Neural progenitor cell (in vitro differentiated cells): ENCODE measurements at regions not wholly inside any gene's neighbourhood (a gene's known extent, or its start where the extent isn't known, plus 50 kb on each side); places are given as distances from the start of the nearest gene placed in this dataset.

Source experiments
- DNase-seq: peaks from one replicate; pipeline ENCODE4 v3.0.0-alpha.2; 2016; ENCODE audit warnings: low spot score
- H2AFZ ChIP-seq: fragments of 200-600 bp; sonication (generic); replicated peaks from 2 replicates; pipeline ENCODE4 v1.6.1; 2016; ENCODE audit warnings: antibody characterized with exemption
- H3F3A ChIP-seq: fragments of 200-600 bp; sonication (generic); 2 replicates; pipeline ENCODE4 v1.6.1; 2016; ENCODE audit warnings: antibody characterized with exemption, low read depth
- H3K27ac ChIP-seq: fragments of 200-600 bp; sonication (generic); 2 replicates; pipeline ENCODE4 v1.5.1; 2016; ENCODE audit warnings: mild to moderate bottlenecking
- H3K27me3 ChIP-seq: fragments of 200-600 bp; sonication (generic); 2 replicates; pipeline ENCODE4 v1.6.1; 2016; ENCODE audit warnings: mild to moderate bottlenecking, moderate library complexity
- H3K36me3 ChIP-seq: fragments of 200-600 bp; sonication (generic); 2 replicates; pipeline ENCODE4 v1.5.1; 2016
- H3K4me1 ChIP-seq: fragments of 200-600 bp; sonication (generic); 2 replicates; pipeline ENCODE4 v1.6.1; 2016; ENCODE audit warnings: mixed run types
- H3K4me2 ChIP-seq: fragments of 200-600 bp; sonication (generic); 2 replicates; pipeline ENCODE4 v1.6.1; 2016
- H3K4me3 ChIP-seq: fragments of 200-600 bp; sonication (generic); 2 replicates; pipeline ENCODE4 v1.5.1; 2016
- H3K79me2 ChIP-seq: fragments of 200-600 bp; sonication (generic); 2 replicates; pipeline ENCODE4 v1.6.1; 2016; ENCODE audit warnings: low read depth
- H3K9ac ChIP-seq: fragments of 200-600 bp; sonication (generic); 2 replicates; pipeline ENCODE4 v1.6.1; 2016
- H3K9me3 ChIP-seq: fragments of 200-600 bp; sonication (generic); 2 replicates; pipeline ENCODE4 v1.5.1; 2016; ENCODE audit warnings: low read depth
- H4K20me1 ChIP-seq: fragments of 200-600 bp; sonication (generic); 2 replicates; pipeline ENCODE4 v1.6.1; 2016; ENCODE audit warnings: low read depth
- H3K27ac Mint-ChIP-seq: 3 replicates; pipeline ENCODE4 v1.8.0; 2021; ENCODE audit warnings: mixed read lengths
- H3K27me3 Mint-ChIP-seq: 2 replicates; pipeline ENCODE4 v1.8.0; 2022; ENCODE audit warnings: low read depth, mild to moderate bottlenecking, inconsistent platforms, moderate library complexity, mixed read lengths; ENCODE audit not compliant: insufficient read depth
- H3K36me3 Mint-ChIP-seq: 3 replicates; pipeline ENCODE4 v1.8.0; 2021; ENCODE audit warnings: mixed read lengths
- H3K4me1 Mint-ChIP-seq: 3 replicates; pipeline ENCODE4 v1.8.0; 2021; ENCODE audit warnings: mixed read lengths
- H3K4me3 Mint-ChIP-seq: 3 replicates; pipeline ENCODE4 v1.8.0; 2021; ENCODE audit warnings: mild to moderate bottlenecking, moderate library complexity, mixed read lengths
- H3K9me3 Mint-ChIP-seq: 3 replicates; pipeline ENCODE4 v1.8.0; 2020; ENCODE audit warnings: mixed read lengths
- CTCF ChIP-seq: fragments of 200-600 bp; sonication (generic); IDR thresholded peaks from 2 replicates; pipeline ENCODE4 v1.5.1; 2017; ENCODE audit warnings: antibody characterized with exemption, mild to moderate bottlenecking
- EZH2 ChIP-seq: fragments of 200-600 bp; sonication (generic); IDR thresholded peaks from 2 replicates; pipeline ENCODE4 v1.6.1; 2017; ENCODE audit warnings: antibody characterized with exemption, mild to moderate bottlenecking, moderate library complexity
- EZH2phosphoT487 ChIP-seq: fragments of 200-600 bp; sonication (generic); IDR thresholded peaks from 2 replicates; pipeline ENCODE4 v1.6.1; 2017; ENCODE audit warnings: antibody characterized with exemption

GRCh38 chr13:39159846-39160370, 121.7 kb downstream of the NHLRC3 start:
- Histone ChIP-seq H3K79me2 (no peaks in the 10 kb centered on the region), H3K4me3 (no peak overlapping the region), H3F3A (no peaks in the 10 kb centered on the region), H3K9me3 (no peaks in the 10 kb centered on the region), H3K9ac (no peak overlapping the region), H3K27me3 (no peaks in the 10 kb centered on the region), H4K20me1 (no peaks in the 10 kb centered on the region), H2AFZ (peak overlapping the region; percentile 4), H3K4me1 (no peaks in the 10 kb centered on the region), H3K4me2 (no peak overlapping the region), H3K27ac (no peak overlapping the region), H3K36me3 (no peaks in the 10 kb centered on the region)
- Mint-ChIP-seq H3K36me3 (no peaks in the 10 kb centered on the region), H3K4me1 (peaks cover 11% of the 10 kb centered on the region), H3K4me3 (no peak overlapping the region), H3K27ac (no peak overlapping the region), H3K9me3 (no peaks in the 10 kb centered on the region), H3K27me3 (no peaks in the 10 kb centered on the region)
- DNase-seq, result no peak
- TF ChIP-seq EZH2 (no peak), CTCF (no peak), EZH2phosphoT487 (no peak)

- no peak overlapping the region for H2AFZ ChIP-seq
- no peaks in the 10 kb centered on the region for H3K9me3 Mint-ChIP-seq
These were observed 128.8 kb downstream of the NHLRC3 start for GRCh38 chr13:39167018-39167417.

GRCh38 chr13:39170711-39171110, 132.5 kb downstream of the NHLRC3 start:
- Histone ChIP-seq H3K27ac (no peak overlapping the region), H3K9ac (no peak overlapping the region), H3K36me3 (peaks cover 5% of the 10 kb centered on the region), H2AFZ (no peak overlapping the region), H3F3A (no peaks in the 10 kb centered on the region), H3K4me1 (peaks cover 4% of the 10 kb centered on the region), H3K9me3 (no peaks in the 10 kb centered on the region), H3K79me2 (no peaks in the 10 kb centered on the region), H3K4me3 (no peak overlapping the region), H3K27me3 (no peaks in the 10 kb centered on the region), H4K20me1 (no peaks in the 10 kb centered on the region), H3K4me2 (no peak overlapping the region)
- no peak overlapping the region for H3K27ac Mint-ChIP-seq
- H3K36me3 Mint-ChIP-seq, result no peaks in the 10 kb centered on the region
- no peak for DNase-seq
- H3K4me1 Mint-ChIP-seq, result peaks cover 5% of the 10 kb centered on the region
- no peaks in the 10 kb centered on the region for H3K27me3 Mint-ChIP-seq
- no peaks in the 10 kb centered on the region for H3K9me3 Mint-ChIP-seq
- H3K4me3 Mint-ChIP-seq, result no peak overlapping the region
- TF ChIP-seq EZH2phosphoT487 (no peak), CTCF (no peak), EZH2 (no peak)

More at GRCh38 chr13:39167018-39167417, 128.8 kb downstream of the NHLRC3 start:
- no peak overlapping the region for H3K4me2 ChIP-seq
- Mint-ChIP-seq H3K4me3 (no peak overlapping the region), H3K4me1 (peaks cover 5% of the 10 kb centered on the region), H3K27me3 (no peaks in the 10 kb centered on the region), H3K36me3 (no peaks in the 10 kb centered on the region), H3K27ac (no peak overlapping the region)
- H3K9me3 ChIP-seq, result no peaks in the 10 kb centered on the region
- no peak overlapping the region for H3K9ac ChIP-seq
- H4K20me1 ChIP-seq, result no peaks in the 10 kb centered on the region
- H3K36me3 ChIP-seq, result no peaks in the 10 kb centered on the region
- no peak overlapping the region for H3K27ac ChIP-seq
- H3K4me1 ChIP-seq, result peaks cover 4% of the 10 kb centered on the region
- H3K79me2 ChIP-seq, result no peaks in the 10 kb centered on the region
- H3K4me3 ChIP-seq, result no peak overlapping the region
- DNase-seq, result no peak
- no peak for TF ChIP-seq EZH2phosphoT487
- TF ChIP-seq CTCF, result no peak
- TF ChIP-seq EZH2, result no peak
- no peaks in the 10 kb centered on the region for H3F3A ChIP-seq
- no peaks in the 10 kb centered on the region for H3K27me3 ChIP-seq
